GM18867 (cell line): ENCODE measurements at regions not wholly inside any gene's neighbourhood (a gene's known extent, or its start where the extent isn't known, plus 50 kb on each side); places are given as distances from the start of the nearest gene placed in this dataset.

Source experiments
- ATAC-seq: cut with Tn5 transposase; IDR thresholded peaks from one replicate; pipeline ENCODE4 v1.9.1; 2021; ENCODE audit warnings: mild to moderate bottlenecking, moderate library complexity; ENCODE audit not compliant: unreplicated experiment

DNA sequence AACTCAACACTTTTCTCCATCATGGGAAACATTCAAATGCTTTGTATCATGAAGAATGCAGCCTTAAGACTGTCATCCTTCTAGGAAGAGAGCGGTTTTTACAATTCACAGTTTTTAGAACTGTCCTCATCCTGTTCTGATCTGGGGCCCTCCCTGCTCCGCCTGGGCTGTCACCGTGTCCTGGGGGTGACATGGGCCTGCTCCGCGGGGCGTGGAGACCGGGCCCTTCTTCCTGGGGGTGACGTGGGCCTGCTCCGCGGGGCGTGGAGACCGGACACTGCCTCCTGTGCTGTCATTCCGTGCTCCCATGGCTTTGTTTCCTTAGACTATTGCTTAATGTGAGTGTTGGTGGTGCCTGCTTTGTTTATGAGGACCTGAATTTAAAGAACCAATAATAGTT, 122.8 kb downstream of the TMEM18 start:
- ATAC-seq = no peak

DNA sequence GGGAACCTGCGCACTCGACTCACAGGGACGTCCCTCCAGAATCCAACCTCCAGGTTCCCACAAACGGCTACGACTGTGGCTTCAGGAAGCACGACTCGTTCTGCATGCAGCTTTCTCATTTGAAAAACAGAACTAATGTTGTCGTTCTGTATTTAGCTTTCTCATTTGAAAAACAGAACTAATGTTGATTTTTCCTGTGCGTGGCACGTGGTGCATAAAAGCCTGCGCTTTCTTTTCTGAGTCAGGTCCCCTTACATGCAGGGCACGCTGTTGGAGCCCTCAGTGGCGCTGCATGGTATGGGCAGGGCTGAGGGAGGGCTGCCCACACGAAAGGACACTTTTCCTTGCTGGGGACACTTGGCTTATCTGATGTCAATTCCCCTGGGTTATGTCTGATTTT, 124.3 kb downstream of the TMEM18 start:
- ATAC-seq = no peak

- no peak for ATAC-seq
Observed at GRCh38 chr2:551621-552020, 125.6 kb downstream of the TMEM18 start.

- no peak for ATAC-seq
Observed at GRCh38 chr2:550860-551567, 126.2 kb downstream of the TMEM18 start.

DNA sequence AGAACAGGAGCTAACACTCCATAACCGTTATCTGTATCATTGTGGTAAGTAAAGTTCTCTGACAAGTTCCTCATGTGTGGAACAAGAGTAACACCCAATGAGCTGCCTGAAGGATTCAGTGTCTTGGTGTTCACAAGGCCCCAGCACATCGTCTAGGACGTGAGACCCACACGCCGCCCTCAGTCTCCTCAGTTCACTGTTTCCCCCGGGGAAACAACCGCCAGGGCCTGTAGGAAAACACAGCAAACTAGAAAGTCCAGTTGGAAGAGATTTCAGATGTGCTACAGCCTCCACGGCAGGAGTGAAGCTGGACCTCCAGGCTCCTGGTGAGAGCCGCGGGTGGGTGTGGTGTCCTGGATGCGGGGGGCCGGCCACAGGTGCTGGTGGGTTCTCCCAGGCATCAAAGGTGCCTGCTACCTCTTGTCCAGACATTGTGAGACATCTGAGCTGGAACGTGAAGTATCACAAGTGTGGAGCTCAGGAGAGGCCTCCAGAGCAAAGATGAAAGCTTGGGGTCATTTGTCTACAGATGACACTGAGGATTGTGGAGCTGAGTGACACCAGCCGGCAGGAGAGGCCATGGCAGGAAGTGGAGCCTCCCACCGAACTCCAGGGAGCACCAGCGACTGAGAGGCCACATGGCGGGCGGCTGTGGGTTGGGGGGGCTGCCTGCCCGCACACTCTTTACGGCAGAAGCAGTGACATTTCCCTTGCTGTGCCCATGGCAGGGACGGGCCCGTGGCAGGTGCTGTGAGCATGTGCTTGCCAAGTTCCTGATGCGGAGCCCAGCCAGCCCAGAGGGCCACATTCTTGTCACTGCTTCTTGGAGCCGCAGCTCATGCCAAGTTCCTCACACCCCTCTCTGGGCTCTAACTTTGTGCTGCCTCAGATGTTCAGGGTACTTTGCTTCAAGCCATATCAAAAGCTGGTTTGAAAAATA, 131.2 kb downstream of the TMEM18 start:
- ATAC-seq = no peak

DNA sequence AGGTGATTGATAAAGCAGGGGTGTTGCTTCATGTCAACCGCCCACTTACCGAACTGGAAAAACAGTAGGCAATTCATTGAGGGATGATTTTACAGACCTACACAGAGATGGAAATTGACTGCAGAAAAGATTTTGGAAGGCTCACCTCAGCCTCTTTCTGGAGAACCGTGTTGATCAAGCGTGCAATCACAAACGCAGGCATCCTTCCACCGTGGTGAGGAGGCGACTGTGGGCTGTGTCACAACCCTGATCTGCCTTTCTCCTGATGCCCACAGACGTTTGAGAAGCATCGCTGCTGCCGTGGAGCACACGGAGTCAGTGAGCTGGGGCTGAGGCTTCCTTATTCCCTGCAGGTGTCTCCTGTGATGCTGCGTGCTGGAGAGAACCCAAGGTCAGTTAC, 132.0 kb downstream of the TMEM18 start:
- no peak for ATAC-seq

- ATAC-seq = no peak
Observed at GRCh38 chr2:538646-539045, 138.6 kb downstream of the TMEM18 start.

DNA sequence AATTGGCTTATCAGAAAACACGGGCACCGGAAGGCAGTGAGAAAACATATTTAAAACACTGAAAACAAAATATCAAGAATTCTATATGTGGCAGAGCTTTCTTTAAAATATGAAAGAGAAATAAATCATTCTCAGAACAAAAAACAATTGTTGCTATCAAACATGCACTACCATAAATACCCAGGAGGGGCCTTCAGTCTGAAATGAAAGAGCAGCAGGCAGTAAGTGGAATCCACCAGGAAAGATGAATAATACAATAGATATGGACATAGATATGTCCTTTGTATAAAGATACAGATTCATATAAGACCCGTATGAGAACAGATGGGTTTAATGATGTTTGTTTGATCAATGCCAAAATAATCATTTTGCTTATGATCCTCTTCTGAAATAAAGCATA, 142.0 kb downstream of the TMEM18 start:
- ATAC-seq = no peak

- ATAC-seq = no peak
Observed at GRCh38 chr2:529852-530251, 147.4 kb downstream of the TMEM18 start.

- no peak for ATAC-seq
Observed at GRCh38 chr2:529424-529823, 147.8 kb downstream of the TMEM18 start.

GRCh38 chr2:527581-527980, 149.6 kb downstream of the TMEM18 start:
- ATAC-seq = no peak

- ATAC-seq = no peak
Observed at GRCh38 chr2:526918-527317, 150.3 kb downstream of the TMEM18 start.

- ATAC-seq = no peak
Observed at GRCh38 chr2:525611-526010, 151.6 kb downstream of the TMEM18 start.

- no peak for ATAC-seq
Observed at GRCh38 chr2:525021-525420, 152.2 kb downstream of the TMEM18 start.

DNA sequence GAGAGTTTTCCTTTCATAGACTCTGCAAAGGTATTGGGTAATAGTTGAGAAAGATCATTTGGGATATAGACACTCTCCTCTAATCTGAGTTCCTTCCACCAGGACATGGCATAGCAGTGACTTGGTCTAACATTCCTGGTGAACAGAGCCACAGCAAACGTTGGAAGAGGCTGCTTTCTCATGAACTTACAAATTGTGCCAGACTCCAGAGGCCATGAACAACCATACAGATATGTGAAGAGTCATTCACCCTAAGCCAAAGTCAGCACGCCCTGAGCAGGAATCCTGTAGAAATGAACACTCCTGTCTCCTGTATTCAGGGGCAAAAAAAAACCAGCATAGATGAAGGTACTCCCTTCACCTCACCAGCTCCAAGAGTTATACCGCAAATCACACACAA, 152.8 kb downstream of the TMEM18 start:
- ATAC-seq = no peak

DNA sequence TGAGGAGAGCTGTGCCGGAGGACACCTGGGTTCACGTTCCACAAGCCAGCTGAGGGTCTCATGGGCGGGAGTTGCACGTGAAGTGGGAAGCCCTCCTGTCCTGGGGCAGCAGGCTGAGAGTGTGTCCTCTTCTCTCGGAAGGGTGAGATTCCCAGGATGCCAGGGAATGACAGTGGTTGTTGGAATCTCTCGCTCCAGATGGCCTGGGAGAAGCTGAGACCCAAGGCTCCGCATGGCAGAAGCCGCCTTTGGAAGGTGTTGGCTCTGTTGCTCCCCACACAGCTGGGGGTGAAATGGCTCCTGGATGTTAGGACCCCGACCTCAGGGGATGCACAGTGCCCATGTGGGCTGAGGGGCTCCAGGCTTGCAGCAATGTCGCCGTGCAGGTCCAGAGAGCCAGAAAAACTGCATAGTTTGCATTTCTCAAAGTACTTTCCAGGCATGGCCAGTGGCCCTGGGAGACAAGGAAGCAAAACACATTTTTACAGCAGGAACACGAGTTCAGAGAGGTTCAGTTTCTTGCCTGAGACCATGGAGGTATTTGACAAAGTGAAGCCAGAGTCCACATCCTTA, 153.4 kb downstream of the TMEM18 start:
- ATAC-seq = no peak

DNA sequence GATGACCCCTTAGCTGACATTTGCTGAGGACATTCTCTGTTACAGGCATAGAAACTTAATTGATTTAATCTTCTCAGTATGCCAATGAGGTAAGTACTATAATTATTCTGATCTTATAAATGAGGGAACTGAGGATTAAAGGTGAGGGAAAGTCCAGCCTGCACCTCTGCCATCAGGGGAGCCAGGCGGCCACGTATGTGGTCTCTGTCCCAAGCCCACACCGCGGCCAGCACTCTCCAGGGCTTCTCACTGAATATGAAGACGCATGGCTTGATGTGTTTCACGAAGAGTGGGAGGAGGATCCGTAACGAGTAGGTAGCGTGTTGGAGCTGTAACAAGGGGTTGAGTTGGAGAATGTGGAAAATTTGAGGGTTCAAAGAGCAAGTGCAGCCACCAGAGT, 154.4 kb downstream of the TMEM18 start:
- no peak for ATAC-seq

- ATAC-seq = no peak
Observed at GRCh38 chr2:521853-522530, 155.2 kb downstream of the TMEM18 start.

- no peak for ATAC-seq
Observed at GRCh38 chr2:520663-521340, 156.4 kb downstream of the TMEM18 start.

DNA sequence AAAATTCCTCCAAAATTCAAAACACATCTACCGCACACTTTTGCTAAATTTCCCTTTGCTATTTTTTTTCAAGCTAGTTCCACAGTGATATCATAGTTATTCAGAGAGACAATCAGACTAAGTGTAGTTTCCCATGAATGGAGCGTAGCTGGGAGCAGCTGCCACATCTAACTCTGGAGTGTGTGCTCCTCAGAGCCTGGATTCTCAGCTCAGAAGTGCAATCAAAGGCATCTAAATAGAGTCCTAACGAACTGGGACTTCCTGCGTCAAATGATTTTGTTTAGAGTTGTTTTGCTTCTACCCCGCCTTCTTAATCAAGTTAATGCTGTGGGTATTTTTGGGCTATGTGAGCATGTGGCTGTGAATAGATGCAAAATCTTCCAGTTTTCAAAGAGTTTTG, 160.3 kb downstream of the TMEM18 start:
- ATAC-seq = no peak

GRCh38 chr2:516131-516530, 161.1 kb downstream of the TMEM18 start:
- no peak for ATAC-seq
